NCI-H1105 treated with DMSO at 0.1 percent for 48 hours (cell line): ENCODE measurements at regions not wholly inside any gene's neighbourhood (a gene's known extent, or its start where the extent isn't known, plus 50 kb on each side); places are given as distances from the start of the nearest gene placed in this dataset.

Experiments used
- DNase-seq: peaks from one replicate; lab custom pipeline; 2025; lab: John Stamatoyannopoulos, UW

DNA sequence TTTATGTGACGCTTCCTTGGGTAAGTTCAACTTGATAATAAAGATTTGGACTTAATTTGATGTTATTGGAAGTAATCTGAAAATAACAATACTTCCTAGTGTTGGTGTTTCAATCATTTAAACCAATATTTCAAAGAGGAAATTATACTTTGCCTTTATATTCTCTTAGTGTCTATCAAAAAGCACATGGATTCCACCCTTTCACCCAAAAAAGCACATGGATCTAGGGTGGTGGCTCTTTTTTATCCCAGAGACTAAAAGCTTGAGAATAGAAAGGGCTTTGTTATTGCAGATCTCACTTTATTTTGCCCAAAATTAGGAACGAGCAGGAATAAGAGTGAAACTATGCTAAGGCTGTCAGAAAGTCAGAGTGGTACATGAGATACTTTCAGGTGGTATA lies 75.1 kb upstream of the RASGEF1B start:
- DNase-seq, result no peak

DNA sequence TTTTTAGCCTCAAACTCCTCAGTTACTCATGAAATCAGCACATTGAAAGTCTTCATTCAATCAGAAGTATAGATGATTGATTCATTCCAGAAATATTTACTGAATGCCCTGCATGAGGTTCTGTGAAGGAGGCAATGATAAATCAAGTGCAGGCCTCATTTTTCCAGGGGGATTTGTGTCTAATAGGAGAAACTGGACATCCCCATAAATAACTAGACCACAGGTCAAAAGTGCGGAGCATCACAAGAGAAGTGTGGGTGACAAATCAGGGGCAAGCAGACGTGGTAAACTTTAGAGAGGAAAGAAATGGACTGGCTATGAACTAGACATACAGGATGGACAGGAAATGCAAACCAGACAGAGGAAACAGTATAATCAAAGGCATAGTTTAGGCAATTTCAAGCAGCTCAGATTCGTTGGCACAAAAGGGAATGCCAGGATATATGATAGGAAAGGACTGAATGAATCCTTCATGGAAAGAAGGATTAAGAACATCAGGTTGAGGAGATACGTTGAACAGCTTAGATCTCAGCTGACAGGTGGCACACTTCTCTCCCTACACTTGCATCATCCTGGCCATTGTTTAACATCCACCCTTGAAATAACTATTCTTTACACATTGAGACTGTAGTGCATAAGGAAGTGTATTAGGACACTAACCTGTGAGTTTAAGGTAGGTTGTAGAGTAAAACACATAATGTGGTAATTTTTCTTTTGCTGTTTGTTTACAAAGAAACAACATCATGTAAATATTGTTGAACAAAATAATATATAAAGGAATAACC lies 69.6 kb upstream of the RASGEF1B start:
- no peak for DNase-seq

DNA sequence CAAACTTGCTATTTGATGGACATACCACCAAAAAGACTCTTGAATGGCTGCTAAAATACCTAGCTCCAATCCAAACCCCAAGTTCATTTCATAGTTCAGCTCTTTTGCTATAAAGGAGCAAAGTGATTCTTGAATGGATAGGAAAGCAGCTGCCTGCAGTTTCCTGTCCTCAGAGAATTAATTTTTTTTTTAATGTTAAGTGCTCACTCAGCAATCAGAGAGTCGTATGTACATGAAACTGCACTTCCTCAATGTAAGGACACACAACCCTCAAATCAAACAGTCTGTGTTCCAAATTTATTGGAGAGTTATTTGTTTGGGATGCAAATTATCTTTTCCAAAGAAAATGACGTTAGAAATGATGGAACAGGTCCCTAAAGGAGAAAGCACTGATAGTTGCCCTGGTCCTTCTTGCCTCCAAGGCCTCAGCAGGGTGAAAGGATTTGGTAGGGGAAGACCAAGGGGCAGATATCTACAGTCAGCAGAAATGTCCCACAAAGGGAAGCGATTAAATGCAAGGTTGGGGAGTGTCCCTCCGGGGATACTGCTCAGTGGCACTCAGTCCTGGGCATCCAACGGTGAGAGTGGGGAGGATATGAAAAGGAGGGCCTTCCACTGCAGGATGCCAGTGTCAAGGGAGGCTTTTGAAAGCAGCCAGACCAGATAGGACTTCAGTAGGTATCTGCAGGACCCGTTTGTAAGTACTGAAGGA lies 67.2 kb upstream of the RASGEF1B start:
- no peak for DNase-seq

DNA sequence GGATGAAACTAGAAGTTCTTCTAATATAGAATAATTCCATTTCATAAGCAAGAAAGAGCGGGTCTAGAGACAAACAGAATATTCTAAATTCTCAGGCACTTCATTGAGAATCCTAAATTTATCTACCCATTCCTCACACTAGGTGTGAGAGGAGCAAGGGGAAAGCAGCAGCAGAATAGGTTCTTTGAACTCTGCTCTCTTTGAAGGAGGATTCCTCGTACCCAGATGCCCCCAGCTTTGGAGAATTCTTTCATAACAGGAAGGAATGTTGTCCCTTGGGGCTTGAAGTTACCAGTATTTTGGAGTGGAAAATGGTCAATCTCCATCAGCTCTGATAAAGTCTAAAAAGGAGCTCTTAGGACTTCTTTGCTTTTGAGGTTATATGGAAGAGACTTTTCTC lies 59.7 kb upstream of the RASGEF1B start:
- DNase-seq, result no peak

DNA sequence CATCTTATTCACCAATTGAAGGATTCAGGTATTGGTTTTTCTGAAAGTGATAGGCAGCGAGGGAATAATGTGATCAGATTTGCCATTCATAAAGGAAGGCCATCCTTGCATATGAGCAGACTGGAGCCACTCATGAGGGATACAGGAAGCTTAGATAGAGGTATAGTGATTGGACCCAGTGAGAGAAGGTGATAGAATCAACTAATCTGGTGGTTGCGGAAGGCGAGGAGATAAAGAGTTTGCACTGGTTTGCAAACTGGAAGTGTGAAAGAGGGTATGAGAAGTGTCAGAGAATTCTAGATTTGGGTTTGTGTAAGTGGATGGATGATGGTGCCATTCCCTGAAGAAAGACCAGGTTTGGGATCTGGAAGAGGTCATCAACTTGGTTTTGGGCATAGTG lies 57.3 kb upstream of the RASGEF1B start:
- DNase-seq, result no peak

DNA sequence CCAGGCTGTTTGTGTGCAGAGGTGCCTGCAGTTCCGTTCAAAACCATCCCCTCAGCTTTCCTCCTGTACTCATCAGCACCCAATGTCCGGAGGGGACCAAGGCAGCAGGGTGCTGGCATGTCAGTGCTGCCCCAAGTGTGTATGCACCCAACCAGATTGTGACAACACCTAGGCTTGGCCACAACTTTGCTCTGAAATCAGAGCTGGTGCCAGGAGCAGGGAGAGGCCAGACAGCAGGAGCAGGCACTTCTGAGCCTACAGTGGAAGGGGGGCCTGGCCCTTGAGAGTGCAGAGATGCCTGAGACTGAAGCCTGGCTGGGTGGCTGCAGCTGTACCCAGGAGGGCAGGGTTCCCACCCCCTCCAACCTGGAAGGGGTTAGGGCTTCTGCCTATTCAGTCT lies 56.5 kb upstream of the RASGEF1B start:
- no peak for DNase-seq

DNA sequence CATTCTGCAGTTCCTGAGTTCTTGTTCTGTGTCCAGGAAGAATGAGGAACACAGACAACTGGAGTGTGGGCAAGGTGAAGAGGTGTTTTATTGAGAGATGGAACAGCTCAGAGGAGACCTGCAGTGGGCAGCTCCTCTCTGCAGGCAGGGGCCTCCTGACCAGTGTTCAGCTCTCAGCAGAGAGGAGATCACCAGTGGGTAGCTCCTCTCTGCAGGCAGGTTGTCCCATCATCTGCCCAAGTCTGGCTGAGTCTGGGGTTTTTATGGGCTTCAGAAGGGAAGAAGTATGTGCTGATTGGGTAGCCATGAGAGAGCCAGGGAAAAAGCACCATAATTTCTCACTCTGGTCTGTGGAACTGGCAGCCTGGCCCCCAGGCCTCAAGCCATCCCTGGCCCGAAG lies 56.0 kb upstream of the RASGEF1B start:
- no peak for DNase-seq

DNA sequence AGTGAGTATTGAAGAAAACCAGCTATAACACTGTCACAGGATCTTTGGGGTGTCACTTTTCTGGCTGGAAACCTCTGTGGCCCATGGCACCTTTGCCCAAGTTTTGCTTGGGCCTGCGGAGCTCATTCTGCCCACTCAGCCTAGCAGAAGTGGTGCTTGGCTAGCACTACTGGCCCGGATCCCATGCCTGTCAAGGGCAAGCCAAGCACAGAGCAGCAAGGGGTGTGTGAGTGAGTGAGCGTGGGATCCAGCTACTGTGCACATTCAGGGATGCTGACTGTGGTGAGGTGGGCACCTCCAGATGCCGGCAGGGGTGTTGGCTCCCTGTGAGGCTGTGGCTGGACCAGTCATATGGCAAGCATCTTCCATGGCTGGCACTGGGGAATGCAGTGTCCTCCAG lies 55.4 kb upstream of the RASGEF1B start:
- no peak for DNase-seq

DNA sequence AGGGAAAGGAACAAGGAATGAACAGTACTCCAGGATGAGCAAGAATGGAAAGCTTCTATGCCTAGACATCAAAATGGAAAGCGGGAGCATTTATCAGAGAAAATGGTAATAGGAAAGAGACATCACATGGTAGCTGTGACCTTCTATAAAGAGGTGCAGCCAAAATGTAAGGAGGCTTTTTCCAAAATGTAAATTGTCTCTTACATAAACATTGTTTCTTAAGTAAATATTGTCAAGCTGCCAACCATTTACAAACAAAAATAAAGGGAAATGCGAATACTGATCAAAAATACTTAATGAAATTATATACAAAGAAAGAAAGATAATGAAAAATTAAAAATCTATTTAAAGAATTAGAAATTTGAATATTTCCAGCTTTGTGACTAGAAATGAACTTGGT lies 55.0 kb upstream of the RASGEF1B start:
- DNase-seq, result no peak

DNA sequence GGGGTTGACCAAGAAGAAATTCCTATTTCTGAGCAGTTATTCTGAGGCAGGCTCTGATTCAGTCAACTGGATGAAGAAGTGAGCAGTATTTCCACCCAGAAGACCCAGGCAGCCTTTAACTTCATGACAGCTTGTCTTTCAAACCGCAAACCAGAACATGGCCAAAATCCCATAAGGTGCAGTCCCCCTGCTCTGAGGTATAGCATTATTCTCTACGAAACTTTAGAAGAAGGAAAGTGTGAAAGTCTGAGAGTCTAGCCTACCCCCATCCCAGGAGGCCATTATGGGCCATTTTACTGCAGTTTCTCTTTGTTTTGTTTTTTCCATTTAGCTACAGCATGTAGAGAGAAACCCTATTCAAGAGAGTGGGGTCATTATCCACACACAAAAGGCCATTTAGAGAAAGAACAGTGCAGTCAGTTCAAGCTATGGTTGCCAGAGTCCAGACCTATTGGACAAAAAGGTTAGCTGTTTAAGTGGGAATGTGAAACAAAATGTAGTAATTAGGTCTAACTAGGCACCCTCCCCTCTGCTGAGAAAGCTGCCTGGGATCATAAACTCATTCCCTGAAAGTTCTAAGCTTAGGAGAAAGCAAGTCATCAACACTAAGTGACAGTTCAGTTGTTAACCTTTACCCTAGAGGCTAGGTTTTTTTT lies 52.1 kb upstream of the RASGEF1B start:
- peak; percentile 19 for DNase-seq

DNA sequence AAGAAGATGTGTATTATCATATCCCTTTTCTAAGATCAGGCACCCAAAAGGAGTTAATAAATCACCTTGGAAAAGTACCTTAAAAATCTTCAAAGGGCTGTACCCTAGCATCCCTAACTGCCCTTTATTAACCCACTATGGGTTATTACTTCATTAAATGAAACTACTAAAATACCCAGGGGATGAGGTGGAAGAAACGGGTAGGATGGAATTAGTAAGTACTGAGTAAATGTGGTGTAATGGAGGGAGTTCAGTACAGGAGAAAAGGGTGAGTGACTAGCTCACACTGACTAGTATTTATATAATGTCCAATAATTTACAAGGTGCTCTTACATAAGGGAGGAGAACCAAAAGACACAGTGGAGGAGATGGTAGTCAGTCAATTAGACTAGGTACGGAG lies 51.0 kb upstream of the RASGEF1B start:
- DNase-seq, result no peak

DNA sequence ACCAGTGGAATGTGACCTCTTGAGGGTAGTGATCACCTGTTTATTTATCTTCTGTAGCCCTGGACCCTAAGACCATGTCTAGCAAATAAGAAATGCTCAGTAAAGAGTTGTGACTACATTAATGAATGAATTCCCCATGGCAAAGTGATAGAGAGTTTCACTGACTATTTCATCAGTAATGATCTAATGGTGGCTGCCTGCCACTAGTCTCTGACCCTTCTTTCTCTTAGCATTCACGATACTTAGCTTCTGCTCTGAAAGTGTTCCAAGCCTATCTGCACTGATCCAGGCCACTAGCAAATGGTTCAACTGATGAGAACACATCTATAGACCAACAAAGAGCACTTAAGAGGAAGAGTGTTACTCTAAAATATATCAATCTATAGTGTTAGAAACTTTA lies 50.0 kb upstream of the RASGEF1B start:
- no peak for DNase-seq
